Kidney (tissue), 13 donors: ENCODE measurements at regions not wholly inside any gene's neighbourhood (a gene's known extent, or its start where the extent isn't known, plus 50 kb on each side); places are given as distances from the start of the nearest gene placed in this dataset.
A peak's percentile ranks its signal among the peaks of the same experiment; 100 is the strongest.

Source experiments
- DNase-seq, 5 donors: peaks; one replicate each; pipeline ENCODE4 v3.0.0-alpha.2; 2013 to 2020
- FAIRE-seq: peaks from 2 replicates; lab custom pipeline; 2012; peaks lifted over from hg19 to GRCh38; lab: Jason Lieb, UNC
- H3K27ac ChIP-seq, 2 donors: one replicate each; pipeline ENCODE4 v1.7.0; 2013; ENCODE audit warnings: low read depth in 2 of 2, low read length in 2 of 2, inconsistent platforms in 1 of 2
- H3K27me3 ChIP-seq: one replicate; pipeline ENCODE4 v1.7.1; 2013; ENCODE audit warnings: low read length, inconsistent platforms; ENCODE audit not compliant: control insufficient read depth, insufficient read depth
- H3K36me3 ChIP-seq, 3 donors: one replicate each; pipeline versions ENCODE4 v1.7.0 to v1.7.1; 2013; ENCODE audit warnings: low read length in 3 of 3, control low read depth in 1 of 3, inconsistent platforms in 1 of 3; ENCODE audit not compliant: insufficient read depth in 3 of 3, control insufficient read depth in 2 of 3
- H3K4me1 ChIP-seq, 3 donors: one replicate each; pipeline versions ENCODE4 v1.7.0 to v1.7.1; 2013; ENCODE audit warnings: low read length in 3 of 3, inconsistent platforms in 1 of 3, low read depth in 1 of 3; ENCODE audit not compliant: control insufficient read depth in 2 of 3, insufficient read depth in 2 of 3
- H3K4me3 ChIP-seq, 3 donors: one replicate each; pipeline versions ENCODE4 v1.7.0 to v1.8.1; 2013; ENCODE audit warnings: low read length in 3 of 3, control low read depth in 1 of 3, inconsistent platforms in 1 of 3
- H3K9ac ChIP-seq, 3 donors: one replicate each; pipeline versions ENCODE4 v1.7.0 to v1.7.1; 2013; ENCODE audit warnings: low read length in 3 of 3, control low read depth in 1 of 3, inconsistent platforms in 1 of 3
- H3K9me3 ChIP-seq, 3 donors: one replicate each; pipeline versions ENCODE4 v1.7.0 to v1.7.1; 2013; ENCODE audit warnings: low read length in 3 of 3, control low read depth in 1 of 3, inconsistent platforms in 1 of 3; ENCODE audit not compliant: control insufficient read depth in 2 of 3, insufficient read depth in 1 of 3
- CTCF ChIP-seq: IDR thresholded peaks from 3 replicates; pipeline ENCODE4 v1.5.1; 2012; ENCODE audit warnings: mild to moderate bottlenecking, moderate library complexity, borderline replicate concordance; ENCODE audit not compliant: insufficient read depth; ENCODE audit errors: extremely low read depth
- intact Hi-C: fragments of 100-400 bp; cut with DNase I; formaldehyde crosslinking; loops from one replicate; pipeline ENCODE4 v1.11.1; 2022
- donor health status: control.
- donor health status: control.
- donor health status: control.
- donor health status: control.
- donor health status: control.
- donor health status: DM: yes; HTN: yes; CAD: no.
- donor health status: Normal renal cell carcinoma (clear cell type).

- H3K9ac ChIP-seq: no peak overlapping the region
- H3K4me1 ChIP-seq: no peaks in the 10 kb centered on the region
- no peak overlapping the region for H3K27ac ChIP-seq
- H3K4me3 ChIP-seq: no peak overlapping the region
- intact Hi-C loops: no loop called here
- no peaks in the 10 kb centered on the region for H3K27me3 ChIP-seq
- DNase-seq (peak in 2 of 5 donors; percentile 32 to 38), FAIRE-seq (no peak)
- H3K36me3 ChIP-seq: no peaks in the 10 kb centered on the region
- H3K9me3 ChIP-seq: no peaks in the 10 kb centered on the region
- no peak for TF ChIP-seq CTCF
These were observed 184.6 kb downstream of the TGFB2 start for GRCh38 chr1:218529646-218530300.

GRCh38 chr1:218531936-218532335 lies 186.8 kb downstream of the TGFB2 start:
- no peak for DNase-seq
- Histone ChIP-seq H3K4me1 (no peaks in the 10 kb centered on the region), H3K9ac (no peak overlapping the region), H3K27me3 (no peaks in the 10 kb centered on the region), H3K9me3 (no peaks in the 10 kb centered on the region), H3K27ac (no peak overlapping the region), H3K36me3 (no peaks in the 10 kb centered on the region), H3K4me3 (no peak overlapping the region)
- no peak for TF ChIP-seq CTCF
- FAIRE-seq: no peak
- intact Hi-C loops: no loop called here

- no peak for FAIRE-seq
- intact Hi-C loops: no loop called here
- DNase-seq: no peak
- no peaks in the 10 kb centered on the region for H3K4me1 ChIP-seq
- no peak for TF ChIP-seq CTCF
- H3K4me3 ChIP-seq: no peak overlapping the region
- no peak overlapping the region for H3K27ac ChIP-seq
- no peaks in the 10 kb centered on the region for H3K9me3 ChIP-seq
- H3K36me3 ChIP-seq: no peaks in the 10 kb centered on the region
- H3K27me3 ChIP-seq: no peaks in the 10 kb centered on the region
- H3K9ac ChIP-seq: no peak overlapping the region
These were observed 191.3 kb downstream of the TGFB2 start for GRCh38 chr1:218536296-218536986.
